ENCODE measurements at regions not wholly inside any gene's neighbourhood (a gene's known extent, or its start where the extent isn't known, plus 50 kb on each side); places are given as distances from the start of the nearest gene placed in this dataset.
"Not testable (repeated sequence)": the region's sequence is repeated elsewhere in the genome, so short reads cannot be mapped to it uniquely, and the experiment has no call there.

DNA sequence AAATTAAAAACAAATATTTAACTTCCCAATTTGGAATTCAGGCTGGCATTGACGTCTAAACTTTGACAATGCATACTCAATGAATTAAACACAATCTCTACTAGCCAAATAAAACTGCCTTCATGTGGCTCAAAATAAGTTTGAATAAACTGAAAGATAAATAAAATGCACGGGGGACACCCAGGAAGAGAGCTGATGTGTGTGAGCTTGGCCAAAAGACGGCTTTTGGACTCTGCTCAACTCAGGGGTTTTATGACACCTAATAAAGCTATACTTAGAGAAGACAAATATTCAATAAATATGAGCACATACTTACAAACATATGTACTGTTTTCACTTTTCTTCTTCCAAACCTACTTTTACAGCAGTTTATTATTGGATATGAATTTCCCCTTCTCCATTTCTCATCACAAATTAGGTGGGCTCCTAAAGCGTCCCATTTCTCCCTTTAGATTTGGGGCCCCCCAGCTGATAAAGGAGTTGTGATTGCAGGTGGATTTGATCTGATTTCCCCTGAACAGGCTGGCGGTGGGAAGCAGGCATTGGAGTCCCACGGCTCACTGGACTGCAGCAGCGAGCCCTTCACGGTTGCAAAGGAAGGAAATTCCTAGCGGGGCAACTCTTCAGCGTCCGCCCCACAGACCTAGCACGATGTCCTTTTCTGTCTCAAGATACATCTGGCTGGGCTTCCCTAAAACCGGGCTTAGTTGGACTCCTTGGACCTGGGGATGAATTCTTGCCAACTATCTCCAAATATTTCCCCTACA is 79.6 kb downstream of the INSIG1 start:
- no peak for DNase-seq (ENCODE audit: low read depth in 2 of 3, low spot score in 1 of 3)

DNA sequence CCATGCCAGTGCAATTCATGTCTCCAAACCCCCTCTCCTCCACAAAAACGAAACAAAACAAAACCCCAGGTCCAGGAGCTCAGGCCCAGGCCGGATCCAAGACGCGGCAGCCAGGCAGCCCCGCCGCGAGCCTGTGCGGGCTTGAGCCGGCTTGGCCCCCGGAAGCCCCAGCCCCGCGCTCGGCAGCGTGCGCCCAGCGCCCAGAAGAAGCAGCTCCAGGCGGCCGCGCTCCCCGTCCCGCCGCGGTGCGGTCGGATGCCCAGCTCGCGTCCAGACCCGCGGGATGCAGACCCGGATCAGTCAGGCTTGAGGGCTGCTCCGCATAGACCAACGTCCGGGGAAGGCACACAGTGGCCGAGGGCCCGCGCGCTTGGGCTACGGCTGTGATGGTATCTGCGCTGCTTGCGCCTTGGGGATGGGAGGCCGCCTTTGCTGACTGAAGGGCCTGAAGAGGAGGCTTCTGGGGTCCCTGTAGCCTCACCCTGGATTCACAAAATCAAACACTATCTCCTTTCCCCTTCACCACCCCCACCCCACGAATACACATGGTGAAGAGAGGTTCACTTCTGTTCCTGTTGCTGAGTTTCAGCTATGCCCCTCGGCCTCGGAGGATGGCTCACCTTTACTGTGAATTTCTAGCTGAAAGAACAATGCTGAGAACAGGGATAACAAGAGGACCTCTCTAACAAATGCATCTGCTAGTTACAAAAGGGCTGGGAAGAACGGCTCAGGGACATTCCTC is 79.9 kb upstream of the EN2 start:
- DNase-seq (ENCODE audit: low read depth in 2 of 3, low spot score in 1 of 3): no peak

DNA sequence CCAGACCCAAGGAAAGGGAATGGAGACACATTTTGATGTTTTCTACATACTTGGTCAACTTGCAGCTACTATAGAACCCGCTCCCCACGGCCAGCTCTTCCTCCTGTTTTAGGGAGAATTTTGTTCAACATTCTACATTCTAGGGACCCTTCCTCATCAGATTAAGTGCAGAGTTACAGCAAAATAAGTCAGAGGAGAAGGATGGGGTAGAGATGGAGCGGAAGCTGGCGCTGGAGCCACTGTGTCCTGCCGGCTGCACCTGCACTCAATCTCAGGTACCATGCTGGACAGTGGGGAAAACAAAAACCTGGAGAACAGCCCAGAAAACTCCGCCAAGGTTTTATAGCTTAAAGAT is 79.4 kb upstream of the EN2 start:
- no peak for DNase-seq (ENCODE audit: low read depth in 2 of 3, low spot score in 1 of 3)

DNA sequence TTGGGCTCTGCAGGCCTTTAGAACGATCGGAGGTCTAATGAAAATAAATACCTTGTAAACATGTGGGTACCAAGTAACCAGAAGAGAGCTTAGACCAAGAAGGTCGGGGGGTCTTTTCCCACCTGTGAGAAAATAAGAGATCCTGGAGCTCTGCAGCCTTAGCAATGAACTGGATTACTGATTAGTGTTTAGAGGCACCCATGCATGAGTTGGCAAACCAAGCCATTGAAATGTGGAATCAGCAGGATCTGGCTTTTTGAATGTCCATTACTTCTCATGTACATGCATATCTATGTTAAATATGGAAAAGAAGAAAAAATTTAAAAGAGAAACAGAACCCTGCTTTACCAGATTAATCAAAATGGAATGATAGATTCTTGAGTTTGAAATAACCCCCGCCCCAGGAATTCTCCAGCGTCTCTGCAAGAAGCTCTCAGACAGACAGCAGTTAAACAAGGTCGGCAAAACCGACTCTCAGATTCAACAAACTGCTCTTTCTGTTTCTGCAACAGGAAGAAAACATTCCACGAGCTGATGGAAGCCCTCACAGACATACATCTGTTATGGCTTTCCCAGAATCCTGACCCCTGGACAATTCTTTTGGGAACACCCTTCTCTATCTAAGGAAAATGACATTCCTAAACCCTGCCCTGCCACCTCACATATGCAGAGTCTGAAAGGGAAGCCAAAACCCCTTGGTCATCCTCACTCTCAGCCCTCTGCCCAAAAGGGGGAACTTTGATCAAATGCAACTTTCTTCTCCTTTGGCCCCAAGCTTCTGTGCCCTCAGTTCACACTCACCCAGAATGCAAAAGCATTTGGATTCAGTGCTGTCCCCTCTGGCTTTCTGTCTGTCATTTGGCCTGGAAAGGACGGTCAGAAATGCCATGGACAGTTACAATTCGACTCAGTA is 78.7 kb upstream of the EN2 start:
- DNase-seq (ENCODE audit: low read depth in 2 of 3, low spot score in 1 of 3): no peak

DNA sequence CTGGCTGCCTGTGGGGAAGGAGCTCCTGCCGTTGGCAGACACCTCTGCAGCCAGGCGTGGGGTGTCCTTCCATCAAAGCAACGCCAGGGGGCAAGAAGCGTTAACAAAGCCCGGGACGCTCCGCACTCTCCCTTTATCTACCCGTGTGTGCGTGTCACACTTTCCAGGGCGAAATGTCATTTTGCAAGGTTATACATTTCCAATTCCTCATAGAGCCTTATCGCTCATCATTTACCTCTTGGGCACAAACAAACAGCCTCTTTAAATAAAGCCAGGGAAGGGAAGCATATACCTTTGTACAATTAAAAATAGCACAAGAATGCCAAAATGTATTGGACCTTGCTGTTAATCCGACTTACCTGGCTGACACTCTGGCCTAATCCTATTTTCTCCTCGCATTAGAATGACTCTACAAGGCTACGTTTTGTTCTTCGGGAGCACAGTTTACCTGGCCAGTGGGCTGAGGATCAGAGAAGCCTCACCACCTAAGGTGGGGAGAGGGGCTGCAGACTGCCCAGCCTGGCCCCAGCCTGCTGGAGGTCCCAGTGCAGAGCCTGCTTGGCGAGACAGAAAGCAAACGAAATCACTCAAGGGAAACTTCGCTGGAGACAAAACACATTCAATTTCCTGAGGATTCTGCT is 77.6 kb upstream of the EN2 start:
- DNase-seq (ENCODE audit: low read depth in 2 of 3, low spot score in 1 of 3): peak; percentile 65 to 77 (median 71)

DNA sequence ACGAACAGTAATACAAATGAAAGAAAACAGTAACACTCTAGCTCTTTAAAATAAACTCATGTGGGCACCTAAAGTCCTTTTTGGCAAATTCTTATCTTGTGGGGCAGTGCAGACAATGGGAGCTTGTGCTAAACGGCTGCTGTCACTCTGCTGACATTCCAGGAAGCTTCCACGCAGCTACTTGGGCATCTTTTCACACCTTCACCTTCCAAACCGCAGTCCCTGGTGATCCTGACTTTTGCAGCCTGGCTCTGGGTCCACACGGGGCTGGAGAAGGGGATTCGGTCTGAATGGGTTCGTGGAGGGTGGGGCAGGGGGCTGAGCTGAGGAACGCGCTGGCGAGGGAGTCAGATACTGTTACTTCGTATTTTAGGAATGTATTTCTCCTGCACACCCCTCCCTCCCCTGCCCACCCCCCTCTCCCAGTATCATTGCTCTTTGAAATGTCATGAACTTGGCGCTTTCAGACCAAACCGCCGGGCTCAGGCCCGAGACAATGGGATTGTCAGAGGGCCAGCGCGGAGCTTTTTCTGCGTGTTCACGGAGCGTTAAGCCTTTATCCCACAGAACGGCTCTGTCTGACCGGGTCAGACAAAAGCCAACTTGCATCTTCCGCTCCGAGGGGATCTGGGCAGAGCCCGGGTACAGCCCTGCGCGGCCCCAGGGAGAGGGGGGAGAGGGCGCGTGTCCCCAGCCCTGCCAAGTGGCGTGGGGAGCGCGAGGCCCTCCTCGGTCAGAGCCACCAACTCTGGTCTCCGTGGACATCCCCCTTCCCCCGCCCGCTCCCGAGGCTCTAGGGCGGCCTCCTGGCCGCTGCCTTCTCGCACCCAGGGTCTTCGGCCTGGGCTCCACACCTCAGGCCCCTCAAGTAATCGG is 76.7 kb upstream of the EN2 start:
- DNase-seq (ENCODE audit: low read depth in 2 of 3, low spot score in 1 of 3): no peak

DNA sequence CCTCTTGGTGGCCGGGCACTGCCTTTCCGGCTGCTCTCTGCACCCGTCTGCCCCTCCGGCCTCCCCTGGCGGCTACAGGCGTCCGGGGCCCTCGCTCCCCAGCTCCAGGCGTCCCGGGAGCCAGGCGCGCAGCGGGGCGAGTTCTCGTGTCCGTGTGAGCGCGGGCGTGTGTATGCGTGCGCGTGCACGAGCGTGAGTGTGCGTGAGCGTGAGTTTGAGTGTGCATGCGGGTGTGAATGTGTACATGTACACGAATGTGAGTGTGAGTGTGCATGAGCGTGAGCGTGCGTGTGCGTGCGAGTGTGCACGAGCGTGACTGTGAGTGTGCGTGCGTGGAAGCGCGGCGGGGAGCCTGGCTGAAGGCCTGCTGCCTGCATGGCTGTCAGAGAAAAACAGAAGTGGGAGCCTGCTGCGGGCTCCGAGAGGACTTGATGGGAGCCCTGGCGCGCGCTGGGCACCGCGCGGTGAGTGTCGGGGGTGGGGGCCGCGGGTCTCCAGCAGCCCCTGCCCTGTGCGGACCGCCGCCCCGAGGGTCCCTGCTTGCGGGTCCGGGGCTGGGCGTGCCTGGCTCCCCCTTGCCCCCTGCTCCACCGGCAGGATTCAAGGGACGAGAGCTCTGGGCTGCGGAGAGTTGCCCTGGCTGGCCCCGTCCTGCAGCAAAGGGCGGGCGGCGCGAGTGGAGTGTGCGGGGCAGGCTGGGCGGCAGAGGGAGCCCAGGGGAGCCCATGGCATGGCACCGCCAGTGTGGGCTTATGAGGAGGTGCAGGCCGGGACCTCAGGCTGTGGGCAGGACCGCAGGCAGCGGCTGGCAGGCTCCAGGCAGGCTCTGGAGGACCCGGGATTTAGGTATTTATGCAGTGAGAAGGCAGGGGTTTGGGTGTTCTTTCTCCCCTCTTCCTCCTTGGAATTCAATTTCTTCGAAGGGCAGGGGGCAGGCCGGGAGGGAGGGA is 75.8 kb upstream of the EN2 start:
- no peak for DNase-seq (ENCODE audit: low read depth in 2 of 3, low spot score in 1 of 3)

DNA sequence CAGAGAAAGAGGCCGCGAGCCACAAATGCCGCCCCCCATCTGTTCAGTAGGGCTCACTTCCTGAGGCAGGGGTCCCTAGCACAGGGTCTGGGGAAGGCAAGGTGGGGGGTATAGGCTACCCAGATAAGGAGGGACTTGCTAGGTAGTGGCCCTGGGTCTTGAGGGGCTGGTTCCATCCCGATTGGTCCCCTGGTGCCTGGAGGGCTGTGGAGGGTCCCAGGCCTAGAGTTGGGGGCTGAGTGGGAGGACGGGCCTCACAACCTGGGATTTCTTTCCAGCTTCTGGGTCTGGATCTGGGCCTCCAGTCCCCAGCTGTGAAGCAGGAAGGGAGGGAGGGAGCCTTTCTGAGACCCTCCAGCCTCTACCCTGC is 75.1 kb upstream of the EN2 start:
- DNase-seq (ENCODE audit: low read depth in 2 of 3, low spot score in 1 of 3): no peak

DNA sequence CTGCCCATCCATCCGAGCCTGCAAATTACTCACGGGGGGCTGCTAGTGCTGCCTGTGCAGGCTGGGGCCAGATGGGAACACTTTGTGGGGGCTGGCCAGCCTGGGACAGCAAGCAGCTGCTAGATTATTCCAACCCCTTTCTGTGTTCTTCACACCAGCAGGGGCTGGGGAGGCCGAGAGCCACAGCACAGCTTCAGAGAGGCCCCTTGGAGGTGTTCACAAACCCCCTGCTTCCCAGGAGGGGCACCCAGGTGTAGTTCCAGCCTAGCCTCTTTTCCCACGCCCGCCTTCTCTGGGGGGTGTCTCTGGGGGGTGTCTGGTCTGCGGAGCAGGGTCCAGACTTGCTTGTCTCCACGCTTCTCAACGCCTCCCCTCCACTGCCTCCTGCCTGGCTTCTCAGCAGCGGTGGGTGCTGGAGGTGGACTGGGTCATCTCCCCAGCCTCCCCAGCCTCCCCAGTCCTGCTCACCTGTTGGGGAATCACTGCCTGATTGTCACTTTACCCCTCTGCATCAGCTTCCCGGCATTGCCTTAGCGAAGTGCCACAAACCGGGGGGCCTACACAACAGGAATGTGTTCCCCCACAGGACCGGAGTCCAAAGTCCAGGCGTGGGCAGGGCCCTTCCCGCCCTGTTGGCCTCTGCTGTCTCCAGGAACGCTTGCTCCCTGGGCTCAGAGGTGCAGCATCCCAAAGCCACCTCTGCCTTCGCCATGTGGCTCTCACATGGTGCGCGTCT is 74.0 kb upstream of the EN2 start:
- no peak for DNase-seq (ENCODE audit: low read depth in 2 of 3, low spot score in 1 of 3)

DNA sequence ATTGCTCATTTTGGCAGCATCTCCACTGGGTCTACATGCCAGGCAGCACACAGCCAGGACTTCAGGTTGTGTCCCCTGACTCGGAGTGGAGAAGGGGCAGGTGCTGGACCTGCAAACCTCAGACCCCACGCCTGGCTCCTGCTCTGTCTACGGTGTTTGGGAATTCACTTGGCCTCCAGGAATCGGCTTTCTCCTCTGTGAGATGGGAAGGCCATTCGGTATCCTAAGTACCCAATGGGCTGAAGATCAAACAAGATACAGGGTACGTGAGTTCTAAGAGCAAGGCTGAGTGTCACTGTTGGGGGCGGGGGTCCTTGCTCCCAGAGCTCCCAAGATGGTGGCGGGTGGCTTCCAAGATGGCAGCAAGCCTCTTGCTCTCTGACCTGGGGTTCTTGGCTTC is 73.2 kb upstream of the EN2 start:
- no peak for DNase-seq (ENCODE audit: low read depth in 2 of 3, low spot score in 1 of 3)

DNA sequence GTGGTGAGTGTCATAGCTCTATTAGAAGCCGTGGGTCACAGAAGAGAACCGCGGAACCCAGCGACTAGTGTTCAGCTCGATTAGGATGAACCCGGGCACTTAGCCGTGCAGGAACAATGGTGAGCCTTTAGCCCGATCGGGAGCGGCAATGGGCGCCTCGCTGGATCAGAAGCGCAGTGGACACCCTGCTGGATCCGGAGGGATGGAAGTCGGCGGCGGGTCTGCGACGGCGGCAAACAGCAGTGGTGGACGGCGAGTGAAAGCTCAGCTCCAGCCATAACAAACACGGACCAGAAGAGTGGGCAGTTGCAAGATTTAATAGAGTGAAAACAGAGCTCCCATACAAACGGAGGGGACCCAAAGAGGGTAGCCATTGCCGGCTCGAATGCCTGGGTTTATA is 72.7 kb upstream of the EN2 start:
- not testable (repeated sequence) for DNase-seq (ENCODE audit: low read depth in 2 of 3, low spot score in 1 of 3)

DNA sequence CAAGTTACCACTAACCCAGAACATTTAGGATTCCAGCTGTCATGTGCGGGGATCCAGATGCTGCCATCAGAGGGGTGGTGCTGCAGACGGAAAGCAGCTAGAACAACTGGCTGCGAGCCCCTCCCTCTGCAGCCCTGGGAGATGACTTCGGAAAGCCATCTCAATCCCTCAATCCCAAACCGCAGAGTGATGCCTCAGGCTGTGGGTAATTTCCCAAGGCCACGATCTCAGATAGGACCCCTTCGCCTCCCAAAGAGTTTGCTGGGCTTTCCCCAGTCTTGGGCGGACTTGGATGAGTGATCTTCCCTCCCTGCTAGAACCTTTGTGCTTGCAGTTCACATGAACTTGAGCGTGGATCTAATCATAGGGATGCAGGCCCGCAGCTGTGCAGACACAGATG is 71.3 kb upstream of the EN2 start:
- no peak for DNase-seq (ENCODE audit: low read depth in 2 of 3, low spot score in 1 of 3)

DNA sequence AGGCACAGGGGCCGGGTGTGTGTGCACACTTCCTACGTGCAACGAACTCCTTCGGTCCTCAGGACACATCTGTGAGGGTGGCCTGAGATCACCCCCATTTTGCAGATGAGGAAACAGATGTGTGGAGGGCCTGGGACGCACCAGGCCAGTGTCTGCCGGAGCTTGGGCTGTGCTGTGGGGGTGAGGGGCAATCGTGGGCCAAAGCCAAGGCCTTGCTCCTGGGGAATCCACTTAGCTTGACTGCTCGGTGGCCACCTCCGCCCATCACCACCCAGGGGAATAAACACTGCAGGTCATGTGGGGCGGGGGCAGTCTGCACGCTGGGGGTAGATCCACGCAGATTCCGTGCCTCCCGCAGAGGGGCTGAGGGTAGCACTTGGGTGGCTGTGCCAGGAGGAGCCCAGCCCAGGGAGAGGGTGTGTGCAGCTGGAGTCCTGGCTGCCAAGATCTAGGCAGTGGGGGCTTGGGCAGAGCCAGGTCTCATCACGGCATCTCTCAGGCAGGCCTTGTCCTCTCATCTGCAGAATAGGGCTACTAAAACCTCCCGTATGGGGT is 70.8 kb upstream of the EN2 start:
- no peak for DNase-seq (ENCODE audit: low read depth in 2 of 3, low spot score in 1 of 3)

DNA sequence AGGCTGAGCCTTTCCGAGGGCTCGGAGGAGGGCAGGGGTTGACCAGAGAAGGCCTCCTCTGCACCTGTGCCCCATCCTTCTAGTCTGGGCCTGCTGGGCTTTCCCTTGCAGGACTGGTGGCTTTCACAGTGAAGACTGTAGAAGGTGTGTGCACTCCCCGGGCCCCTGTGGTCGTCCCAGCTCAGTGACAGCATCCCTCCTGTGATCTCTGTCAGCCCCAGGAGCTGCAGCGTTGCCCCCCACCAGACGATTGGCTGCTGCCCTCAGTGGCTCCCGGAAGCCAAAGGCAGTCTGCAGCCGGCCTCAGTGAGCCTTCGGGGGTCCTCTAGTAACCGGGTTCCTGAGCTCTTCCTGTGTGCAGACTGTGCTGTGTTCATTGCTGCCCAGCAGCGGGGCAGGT is 69.4 kb upstream of the EN2 start:
- no peak for DNase-seq (ENCODE audit: low read depth in 2 of 3, low spot score in 1 of 3)

DNA sequence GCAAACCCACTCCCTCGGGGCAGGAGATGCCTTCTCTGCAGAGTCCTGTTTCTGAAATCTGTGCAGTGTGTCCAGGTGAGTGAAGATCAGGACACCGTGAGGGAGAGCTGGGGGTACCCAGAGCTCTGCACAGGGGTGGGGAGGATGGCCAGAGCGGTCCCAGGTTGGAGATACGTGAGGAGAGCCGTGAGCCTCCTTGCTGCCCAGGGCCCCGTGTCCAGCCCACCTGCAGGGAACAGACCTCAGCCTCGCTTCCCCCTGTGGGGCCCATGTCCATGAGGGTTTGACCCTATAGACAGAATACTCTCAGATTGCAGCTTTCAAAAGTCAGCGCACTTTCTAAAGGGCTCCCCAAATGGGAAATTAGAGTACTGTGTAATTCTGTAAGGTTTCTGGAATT is 66.5 kb upstream of the EN2 start:
- DNase-seq (ENCODE audit: low read depth in 2 of 3, low spot score in 1 of 3): no peak

DNA sequence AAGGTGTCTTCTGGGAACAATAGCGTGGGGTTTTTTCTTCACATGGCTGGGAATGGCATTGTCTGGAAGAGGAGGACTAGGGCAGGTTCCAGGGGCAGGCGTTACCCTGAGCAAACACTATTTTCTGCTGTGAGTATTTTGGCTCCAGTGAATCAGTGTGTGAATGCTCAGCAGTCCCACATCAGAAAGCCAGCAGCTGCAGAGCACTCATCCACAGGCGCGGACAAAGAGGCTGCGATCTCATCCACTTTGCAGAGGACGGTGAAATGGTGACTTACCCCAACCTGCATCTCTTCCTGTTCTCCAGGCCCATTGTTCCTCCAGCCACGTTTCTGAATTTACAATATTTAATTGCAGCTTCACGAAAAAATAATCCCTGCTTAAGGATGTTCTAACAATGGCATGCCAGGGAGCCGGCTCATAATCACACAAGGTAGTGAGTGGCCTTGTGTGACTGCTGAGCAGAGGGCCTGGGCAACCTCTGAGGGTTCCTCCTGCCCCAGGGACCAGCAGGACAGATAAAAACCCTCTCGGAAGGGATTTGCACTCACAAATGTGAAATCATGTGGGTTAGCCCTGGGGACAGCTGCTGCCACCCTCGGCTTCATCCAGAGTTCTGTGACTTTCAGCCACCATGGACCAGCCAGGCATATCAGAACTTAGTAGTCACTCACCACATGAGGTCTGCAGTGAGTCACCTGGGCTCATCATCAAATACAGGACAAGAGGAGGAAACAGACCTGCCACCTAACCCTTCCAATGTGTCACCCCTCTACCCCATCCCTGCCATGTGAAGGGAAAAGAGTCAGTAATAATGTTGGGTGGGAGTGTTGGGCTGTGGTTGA is 65.0 kb upstream of the EN2 start:
- no peak for DNase-seq (ENCODE audit: low read depth in 2 of 3, low spot score in 1 of 3)

DNA sequence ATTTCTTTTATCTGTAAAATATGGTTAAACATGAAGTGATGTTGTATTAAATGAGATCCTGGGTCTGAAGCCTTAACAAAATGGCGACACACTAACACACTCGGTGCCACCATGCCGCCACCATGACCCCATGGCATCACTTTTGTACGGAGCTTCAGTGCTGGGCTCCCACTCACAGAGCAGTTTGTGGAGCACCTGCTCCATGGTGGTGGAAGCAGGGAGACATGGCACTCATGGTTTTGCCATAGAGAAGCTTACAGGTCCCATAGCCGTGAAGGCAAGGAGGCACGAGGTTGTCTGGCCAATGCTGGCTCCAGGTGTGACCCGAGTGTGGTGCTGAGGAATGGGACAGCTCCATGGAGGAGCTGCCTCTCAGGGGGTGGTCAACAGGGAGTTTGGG is 63.5 kb upstream of the EN2 start:
- DNase-seq (ENCODE audit: low read depth in 2 of 3, low spot score in 1 of 3): no peak

All from stimulated activated CD4-positive, alpha-beta T cell treated with anti-CD3 and anti-CD28 coated beads, Interleukin-12 subunit alpha, Interleukin-12 subunit beta, amount 100 ng/mL, for 48 hours (primary cell).